A172 (cell line): ENCODE measurements at regions not wholly inside any gene's neighbourhood (a gene's known extent, or its start where the extent isn't known, plus 50 kb on each side); places are given as distances from the start of the nearest gene placed in this dataset.

ENCODE experiments used
- DNase-seq: peaks from one replicate; pipeline ENCODE4 v3.0.0-alpha.2; 2015; ENCODE audit warnings: low spot score

DNA sequence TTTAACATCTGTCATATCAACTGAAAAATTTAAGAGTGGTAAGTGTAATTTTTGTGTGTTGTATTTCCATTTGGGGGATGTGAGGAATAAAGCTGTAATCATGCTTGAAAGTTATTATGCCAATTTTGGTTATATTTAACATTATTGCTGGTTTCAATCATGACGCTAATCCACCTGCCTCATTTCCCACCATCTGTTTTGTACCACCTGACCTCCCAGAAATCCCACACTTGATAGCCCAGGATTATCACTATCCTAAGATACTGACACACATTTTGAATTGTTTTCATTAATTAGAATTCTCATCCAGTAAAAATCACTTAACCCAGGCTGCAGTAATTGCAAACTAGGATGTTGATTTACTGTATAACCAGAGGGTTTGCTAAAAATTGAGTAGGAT, 1119.8 kb downstream of the AACS start:
- DNase-seq: no peak

DNA sequence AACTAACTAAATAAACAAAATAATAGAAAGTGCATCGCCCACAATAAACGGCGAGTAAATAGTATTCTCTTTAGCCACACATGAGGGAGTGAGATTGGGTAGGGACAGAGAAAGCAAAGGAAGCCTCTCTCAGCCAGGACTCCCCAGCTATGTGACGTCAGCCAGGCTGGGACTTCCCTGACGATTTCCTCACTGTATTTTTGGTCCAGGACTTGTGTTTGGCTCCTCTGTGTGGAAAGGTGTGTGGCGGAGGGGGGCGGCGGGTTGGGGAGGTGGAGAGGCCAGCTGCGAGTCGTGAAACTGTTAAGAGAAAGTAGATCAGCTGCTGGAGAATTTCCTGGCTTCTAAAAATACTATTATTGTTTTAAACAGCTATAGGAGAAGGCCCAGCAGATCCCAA, 1124.6 kb downstream of the AACS start:
- DNase-seq: no peak

GRCh38 chr12:126191031-126191891, 1126.0 kb downstream of the AACS start:
- no peak for DNase-seq

GRCh38 chr12:126191949-126192348, 1126.7 kb downstream of the AACS start:
- no peak for DNase-seq

DNA sequence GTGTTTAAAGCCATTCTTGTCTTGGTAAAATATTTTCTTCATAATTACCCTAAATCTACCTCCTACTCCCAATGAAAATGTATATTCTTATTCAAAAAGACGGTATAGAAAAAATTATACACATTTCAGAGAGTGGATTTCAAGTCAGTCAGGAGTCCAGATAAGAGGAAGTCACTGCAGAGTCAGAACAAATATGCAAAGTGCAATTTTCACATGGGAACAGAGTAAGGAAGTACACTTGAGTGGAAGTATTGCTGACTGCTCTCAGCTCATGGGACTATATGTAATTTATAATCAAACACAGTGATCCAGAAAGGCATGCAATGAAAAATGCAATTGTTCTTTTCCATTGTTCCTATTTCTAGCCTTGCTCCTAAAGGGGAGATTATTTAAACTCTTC, 1128.0 kb downstream of the AACS start:
- no peak for DNase-seq

GRCh38 chr12:126196263-126196662, 1131.0 kb downstream of the AACS start:
- no peak for DNase-seq

GRCh38 chr12:126198516-126198915, 1133.3 kb downstream of the AACS start:
- no peak for DNase-seq

DNA sequence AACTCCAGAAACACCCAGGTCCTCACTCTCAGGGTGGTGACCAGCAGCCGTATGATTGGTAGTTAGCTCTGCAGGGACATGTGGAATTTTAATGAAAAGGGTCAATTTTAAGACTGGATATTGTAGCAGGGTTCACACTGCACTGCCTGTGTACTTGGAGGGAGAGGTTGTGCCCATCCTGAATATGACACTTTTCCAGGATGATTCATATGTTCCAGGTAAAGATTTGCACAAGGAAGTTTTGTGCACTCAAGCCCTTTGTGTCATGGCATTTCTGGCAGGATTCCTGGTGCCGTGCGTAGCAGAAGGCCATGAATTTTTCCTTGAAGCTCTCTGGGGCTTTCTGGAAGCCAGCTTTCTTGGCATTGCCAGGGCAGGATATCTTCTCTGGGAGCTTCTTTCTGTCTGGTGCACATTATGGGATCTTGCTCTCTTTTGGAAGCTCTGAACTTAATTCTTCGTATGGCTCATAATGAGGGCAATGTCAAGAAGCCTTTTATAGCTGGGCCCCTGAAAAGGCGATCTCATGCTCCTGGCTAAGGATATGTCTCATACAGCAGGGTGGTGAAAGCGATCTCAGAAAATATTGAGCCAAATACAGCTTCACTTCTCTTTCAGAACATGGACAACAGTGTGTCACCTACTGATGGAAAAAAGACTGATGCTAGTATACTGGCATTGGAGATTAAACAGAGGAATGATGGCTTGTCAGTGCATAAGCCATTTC, 1133.9 kb downstream of the AACS start:
- DNase-seq: no peak

- DNase-seq: no peak
These were observed 1136.8 kb downstream of the AACS start for GRCh38 chr12:126201981-126202537.

- no peak for DNase-seq
These were observed 1139.1 kb downstream of the AACS start for GRCh38 chr12:126204326-126204725.

DNA sequence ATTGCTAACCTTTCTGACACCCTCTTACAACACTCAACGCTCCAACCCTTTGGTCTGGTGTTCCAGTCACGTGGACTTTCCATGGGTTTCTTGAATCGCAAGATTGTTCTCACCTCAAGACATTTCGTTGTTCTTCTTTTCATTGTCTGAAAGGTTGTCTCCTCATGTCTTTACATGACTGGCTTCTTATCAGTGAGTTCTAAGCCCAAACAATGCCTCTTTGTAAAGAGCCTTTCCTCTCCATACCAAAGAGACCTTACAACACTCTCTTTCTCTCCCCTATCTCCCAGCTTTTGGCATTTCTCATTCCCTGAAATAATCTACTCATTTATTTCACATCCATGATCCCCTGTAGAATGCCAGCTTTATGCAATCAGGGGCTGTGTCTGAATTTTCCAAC, 1144.8 kb downstream of the AACS start:
- no peak for DNase-seq

GRCh38 chr12:126210448-126210847, 1145.2 kb downstream of the AACS start:
- DNase-seq: no peak

- no peak for DNase-seq
These were observed 1147.6 kb downstream of the AACS start for GRCh38 chr12:126212824-126213223.

GRCh38 chr12:126218697-126219096, 1153.5 kb downstream of the AACS start:
- no peak for DNase-seq

DNA sequence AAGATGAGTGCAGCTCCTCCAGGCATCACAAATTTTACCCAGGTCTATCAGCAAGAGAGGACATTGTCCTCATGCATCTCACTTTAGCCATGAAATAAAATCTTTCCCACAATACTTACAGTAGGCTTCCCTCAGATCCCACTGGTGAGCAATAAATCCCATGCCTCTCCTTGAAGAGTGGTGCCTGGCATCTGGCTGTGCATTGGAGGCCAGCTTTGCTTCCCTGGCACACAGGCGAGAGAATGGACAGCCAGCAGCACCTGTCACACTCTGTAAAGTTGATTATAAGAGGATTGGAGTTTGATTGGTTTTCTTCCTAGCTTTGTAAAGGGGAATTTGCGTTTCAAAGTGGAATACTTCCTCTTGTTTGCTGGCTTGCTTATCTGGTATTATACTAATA, 1153.9 kb downstream of the AACS start:
- DNase-seq: no peak

DNA sequence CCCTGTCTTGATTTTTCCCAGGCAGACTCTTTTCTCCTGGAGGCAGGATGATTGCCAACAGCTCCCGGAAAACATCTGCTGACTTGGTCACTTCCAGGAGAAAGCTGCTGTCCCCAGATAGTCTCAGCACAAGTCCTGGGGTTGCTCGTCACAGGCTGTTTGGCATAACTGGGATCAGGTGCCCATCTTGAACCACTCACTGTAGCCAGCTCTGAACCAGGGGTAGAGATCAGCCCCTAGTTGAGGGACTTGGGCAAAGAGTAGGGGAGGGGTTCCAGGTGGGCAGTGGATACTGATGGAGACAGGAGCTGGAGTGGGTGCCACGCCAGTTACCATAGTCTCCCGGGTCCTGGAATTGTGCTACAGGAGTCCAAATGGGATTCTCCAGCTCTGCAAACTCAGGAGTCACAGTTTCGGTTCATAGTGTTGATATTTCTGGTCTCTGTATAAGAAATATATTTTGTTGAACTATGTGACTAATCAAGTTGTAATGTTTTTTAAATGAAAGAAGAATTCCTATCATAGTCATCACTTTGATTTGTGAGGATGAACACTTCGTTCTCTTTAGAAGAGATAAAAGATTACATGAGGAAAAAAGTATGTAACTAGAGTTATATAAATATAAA, 1154.5 kb downstream of the AACS start:
- DNase-seq: peak; percentile 8

- DNase-seq: no peak
These were observed 1158.8 kb downstream of the AACS start for GRCh38 chr12:126224032-126224431.

GRCh38 chr12:126228936-126229335, 1163.7 kb downstream of the AACS start:
- DNase-seq: no peak

DNA sequence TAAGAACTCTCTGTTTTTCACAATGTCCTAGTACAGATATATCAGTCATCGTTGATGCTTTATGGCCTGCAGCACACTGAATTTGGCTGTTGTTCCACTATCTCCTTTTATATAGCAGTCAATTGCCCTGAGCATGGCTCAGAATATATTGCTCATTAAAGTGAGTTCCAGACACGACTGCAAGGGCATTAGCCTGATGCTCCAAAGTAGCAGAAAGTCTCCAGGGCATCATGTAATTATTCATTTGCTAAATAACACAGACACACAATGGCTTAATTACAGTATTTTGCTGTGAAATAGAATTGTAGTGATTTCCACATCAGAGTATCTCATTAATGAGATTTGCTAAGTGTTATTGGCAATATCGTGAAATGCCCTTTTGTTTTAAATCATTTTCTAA, 1167.5 kb downstream of the AACS start:
- DNase-seq: no peak

GRCh38 chr12:126233625-126234024, 1168.4 kb downstream of the AACS start:
- no peak for DNase-seq

- no peak for DNase-seq
These were observed 1178.7 kb downstream of the AACS start for GRCh38 chr12:126243814-126244440.

DNA sequence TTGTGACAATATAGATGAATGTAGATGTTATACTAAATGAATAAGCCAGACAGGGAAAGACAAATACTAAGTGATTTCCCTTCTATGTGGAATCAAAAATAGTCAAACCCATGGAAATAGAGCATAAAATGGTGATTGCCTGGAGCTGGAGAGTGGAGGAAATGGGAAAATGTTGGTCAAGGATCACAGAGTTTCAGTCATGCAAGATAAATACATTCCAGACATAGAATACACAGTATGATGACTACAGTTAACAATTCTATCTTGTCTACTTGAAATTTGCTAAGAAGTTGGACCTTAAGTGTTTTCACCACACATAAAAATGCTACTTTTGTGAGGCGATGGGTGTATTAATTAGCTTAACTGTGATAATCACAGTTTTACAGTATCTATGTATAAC, 1182.7 kb downstream of the AACS start:
- no peak for DNase-seq
